Gastrocnemius medialis (tissue), 4 donors: ENCODE measurements at regions not wholly inside any gene's neighbourhood (a gene's known extent, or its start where the extent isn't known, plus 50 kb on each side); places are given as distances from the start of the nearest gene placed in this dataset.

ENCODE experiments used
- POLR2A ChIP-seq, 2 donors: fragments of 450-650 bp; IDR thresholded peaks; one replicate each; pipeline ENCODE4 v1.6.1; 2017; ENCODE audit warnings: antibody characterized with exemption in 2 of 2, mild to moderate bottlenecking in 2 of 2, moderate library complexity in 2 of 2
- TF ChIP-seq, protein P1 (sequence below), 5 experiments: fragments of 450-650 bp in 3 of 5; fragments of 200-600 bp in 2 of 5; sonication (generic) in 2 of 5; IDR thresholded peaks in 4 of 5; conservative IDR thresholded peaks in 1 of 5; 1 replicate in 4 of 5; 2 replicates in 1 of 5; pipeline ENCODE4 v1.5.1; 2016 to 2019; ENCODE audit warnings: antibody characterized with exemption in 5 of 5, mild to moderate bottlenecking in 3 of 5, moderate library complexity in 3 of 5

DNA sequence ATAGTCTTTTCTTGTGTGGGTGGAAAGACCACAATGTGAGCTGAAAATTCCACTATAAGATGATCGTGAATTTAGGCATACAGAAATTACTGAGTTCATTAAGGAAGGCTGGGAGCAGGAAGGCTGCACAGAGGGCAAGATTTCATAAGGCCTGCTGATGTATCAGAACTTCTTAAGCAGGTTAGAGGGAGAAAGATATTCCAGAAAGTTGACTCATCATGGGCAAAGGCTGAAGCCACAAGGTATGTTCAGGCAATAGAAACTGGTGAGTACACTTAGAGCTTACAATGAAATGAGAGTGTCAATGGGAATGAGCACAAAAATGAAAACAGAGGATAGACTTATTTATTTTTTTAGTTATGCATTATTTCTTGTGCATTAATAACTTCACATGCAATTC, 618.6 kb downstream of the CBLN4 start:
- no peak for TF ChIP-seq POLR2A (IDR thresholded peaks at IDR 0.05)
- TF ChIP-seq, protein P1, sequence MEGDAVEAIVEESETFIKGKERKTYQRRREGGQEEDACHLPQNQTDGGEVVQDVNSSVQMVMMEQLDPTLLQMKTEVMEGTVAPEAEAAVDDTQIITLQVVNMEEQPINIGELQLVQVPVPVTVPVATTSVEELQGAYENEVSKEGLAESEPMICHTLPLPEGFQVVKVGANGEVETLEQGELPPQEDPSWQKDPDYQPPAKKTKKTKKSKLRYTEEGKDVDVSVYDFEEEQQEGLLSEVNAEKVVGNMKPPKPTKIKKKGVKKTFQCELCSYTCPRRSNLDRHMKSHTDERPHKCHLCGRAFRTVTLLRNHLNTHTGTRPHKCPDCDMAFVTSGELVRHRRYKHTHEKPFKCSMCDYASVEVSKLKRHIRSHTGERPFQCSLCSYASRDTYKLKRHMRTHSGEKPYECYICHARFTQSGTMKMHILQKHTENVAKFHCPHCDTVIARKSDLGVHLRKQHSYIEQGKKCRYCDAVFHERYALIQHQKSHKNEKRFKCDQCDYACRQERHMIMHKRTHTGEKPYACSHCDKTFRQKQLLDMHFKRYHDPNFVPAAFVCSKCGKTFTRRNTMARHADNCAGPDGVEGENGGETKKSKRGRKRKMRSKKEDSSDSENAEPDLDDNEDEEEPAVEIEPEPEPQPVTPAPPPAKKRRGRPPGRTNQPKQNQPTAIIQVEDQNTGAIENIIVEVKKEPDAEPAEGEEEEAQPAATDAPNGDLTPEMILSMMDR (IDR thresholded peaks at IDR 0.05 in 4 of 5, conservative IDR thresholded peaks at IDR 0.05 in 1 of 5), result no peak
